SK-N-SH (cell line): ENCODE measurements at regions not wholly inside any gene's neighbourhood (a gene's known extent, or its start where the extent isn't known, plus 50 kb on each side); places are given as distances from the start of the nearest gene placed in this dataset.

Experiments
- CTCF ChIP-seq: fragments of 200-600 bp; sonication (generic); IDR thresholded peaks from 2 replicates; pipeline ENCODE4 v1.6.1; 2017; ENCODE audit warnings: antibody characterized with exemption, mild to moderate bottlenecking, moderate library complexity
- EP300 ChIP-seq, 2 experiments: IDR thresholded peaks; 2 replicates each; pipeline versions ENCODE4 v1.4.0 to v1.6.1; 2012; ENCODE audit warnings: borderline replicate concordance in 1 of 2, low read depth in 1 of 2, low read length in 1 of 2
- EZH2phosphoT487 ChIP-seq: fragments of 200-600 bp; sonication (generic); IDR thresholded peaks from 2 replicates; pipeline ENCODE4 v1.6.1; 2017; ENCODE audit warnings: low read depth, mixed run types, mild to moderate bottlenecking, antibody characterized with exemption, moderate library complexity, borderline replicate concordance
- FOXJ3 ChIP-seq: sonication (generic); formaldehyde crosslinking; IDR thresholded peaks from 2 replicates; pipeline ENCODE4 v1.5.1; 2020; ENCODE audit warnings: mild to moderate bottlenecking, missing genetic modification reagents
- FOXM1 ChIP-seq: IDR thresholded peaks from 2 replicates; pipeline ENCODE4 v1.4.0; 2012; ENCODE audit warnings: low read depth, mild to moderate bottlenecking
- GABPA ChIP-seq: IDR thresholded peaks from 2 replicates; pipeline ENCODE4 v1.4.0; 2012; ENCODE audit warnings: low read depth, mild to moderate bottlenecking
- IRF3 ChIP-seq: fragments of 150-350 bp; IDR thresholded peaks from 2 replicates; pipeline ENCODE4 v1.6.1; 2016; ENCODE audit warnings: mild to moderate bottlenecking, low read depth, low read length
- MAX ChIP-seq: IDR thresholded peaks from 2 replicates; pipeline ENCODE4 v1.4.0; 2012; ENCODE audit warnings: low read depth
- MXI1 ChIP-seq: IDR thresholded peaks from 2 replicates; pipeline ENCODE4 v1.6.1; 2012; ENCODE audit warnings: mild to moderate bottlenecking, low read depth, low read length, improper control_type of control experiment
- NRF1 ChIP-seq: IDR thresholded peaks from 2 replicates; pipeline ENCODE4 v1.6.1; 2012; ENCODE audit warnings: low read depth, mild to moderate bottlenecking, low read length
- POLR2AphosphoS5 ChIP-seq: IDR thresholded peaks from 2 replicates; pipeline ENCODE4 v1.6.1; 2012; ENCODE audit warnings: low read depth, low read length
- SMC3 ChIP-seq: IDR thresholded peaks from 2 replicates; pipeline ENCODE4 v1.6.1; 2012; ENCODE audit warnings: low read depth, low read length, improper control_type of control experiment
- USF1 ChIP-seq: IDR thresholded peaks from 2 replicates; pipeline ENCODE4 v1.4.0; 2012; ENCODE audit warnings: low read depth, borderline replicate concordance
- ZBTB33 ChIP-seq: IDR thresholded peaks from 2 replicates; pipeline ENCODE4 v1.4.0; 2012; ENCODE audit warnings: low read depth, borderline replicate concordance

- no peak for TF ChIP-seq CTCF
- TF ChIP-seq EZH2phosphoT487 = no peak
- no peak for TF ChIP-seq NRF1
- no peak for TF ChIP-seq MAX
- no peak for TF ChIP-seq EP300 (IDR thresholded peaks at IDR 0.05; ENCODE audit: borderline replicate concordance in 1 of 2, low read depth in 1 of 2, low read length in 1 of 2)
- no peak for TF ChIP-seq ZBTB33
- no peak for TF ChIP-seq POLR2AphosphoS5
- no peak for TF ChIP-seq MXI1
- no peak for TF ChIP-seq IRF3
- TF ChIP-seq FOXM1 = no peak
- no peak for TF ChIP-seq GABPA
- no peak for TF ChIP-seq USF1
- no peak for TF ChIP-seq SMC3
- TF ChIP-seq FOXJ3 (CRISPR knock-in tag) = no peak
These were observed 512.7 kb upstream of the ZNF337 start for GRCh38 chr20:26209171-26209941.
